GM18517 (cell line): ENCODE measurements at regions not wholly inside any gene's neighbourhood (a gene's known extent, or its start where the extent isn't known, plus 50 kb on each side); places are given as distances from the start of the nearest gene placed in this dataset.
"Not testable (repeated sequence)": the region's sequence is repeated elsewhere in the genome, so short reads cannot be mapped to it uniquely, and the experiment has no call there.

Source experiments
- ATAC-seq: cut with Tn5 transposase; IDR thresholded peaks from one replicate; pipeline ENCODE4 v1.9.1; 2021; ENCODE audit warnings: mild to moderate bottlenecking, moderate library complexity; ENCODE audit not compliant: unreplicated experiment

GRCh38 chr5:75002271-75002670 is 50.1 kb downstream of the GCNT4 start:
- no peak for ATAC-seq

- ATAC-seq, result no peak
These were observed 56.4 kb downstream of the GCNT4 start for GRCh38 chr5:74995926-74996325.

- no peak for ATAC-seq
These were observed 57.5 kb downstream of the GCNT4 start for GRCh38 chr5:74994826-74995225.

GRCh38 chr5:74993743-74994142 is 58.6 kb downstream of the GCNT4 start:
- ATAC-seq, result no peak

- no peak for ATAC-seq
These were observed 59.6 kb downstream of the GCNT4 start for GRCh38 chr5:74992791-74993190.

GRCh38 chr5:74991522-74991921 is 60.8 kb downstream of the GCNT4 start:
- no peak for ATAC-seq

- no peak for ATAC-seq
These were observed 62.2 kb downstream of the GCNT4 start for GRCh38 chr5:74990194-74990593.

GRCh38 chr5:74988273-74988983 is 63.9 kb downstream of the GCNT4 start:
- ATAC-seq, result no peak

GRCh38 chr5:74978345-74978744 is 74.0 kb downstream of the GCNT4 start:
- no peak for ATAC-seq

GRCh38 chr5:74977471-74977870 is 74.9 kb downstream of the GCNT4 start:
- no peak for ATAC-seq

GRCh38 chr5:74976651-74977050 is 75.7 kb downstream of the GCNT4 start:
- ATAC-seq, result no peak

GRCh38 chr5:74975582-74975981 is 76.8 kb downstream of the GCNT4 start:
- no peak for ATAC-seq

GRCh38 chr5:74974451-74975091 is 77.8 kb downstream of the GCNT4 start:
- no peak for ATAC-seq

GRCh38 chr5:74973694-74974093 is 78.7 kb downstream of the GCNT4 start:
- ATAC-seq, result no peak

GRCh38 chr5:74971947-74972460 is 80.4 kb downstream of the GCNT4 start:
- ATAC-seq, result no peak

GRCh38 chr5:74970891-74971290 is 81.5 kb downstream of the GCNT4 start:
- not testable (repeated sequence) for ATAC-seq

- no peak for ATAC-seq
These were observed 82.6 kb downstream of the GCNT4 start for GRCh38 chr5:74969726-74970125.

- ATAC-seq, result no peak
These were observed 86.0 kb downstream of the GCNT4 start for GRCh38 chr5:74966141-74967026.

GRCh38 chr5:74963407-74963806 is 89.0 kb downstream of the GCNT4 start:
- ATAC-seq, result no peak

GRCh38 chr5:74957906-74958305 is 91.7 kb upstream of the FAM169A start:
- ATAC-seq, result no peak

- no peak for ATAC-seq
These were observed 91.0 kb upstream of the FAM169A start for GRCh38 chr5:74957029-74957784.
